ENCODE measurements at regions not wholly inside any gene's neighbourhood (a gene's known extent, or its start where the extent isn't known, plus 50 kb on each side); places are given as distances from the start of the nearest gene placed in this dataset.
"Not testable (repeated sequence)": the region's sequence is repeated elsewhere in the genome, so short reads cannot be mapped to it uniquely, and the experiment has no call there.

GRCh38 chr6:126807876-126808275 lies 310.6 kb upstream of the RSPO3 start:
- no peak for DNase-seq (ENCODE audit: low spot score)

- DNase-seq (ENCODE audit: low spot score), result no peak
These were observed 307.1 kb upstream of the RSPO3 start for GRCh38 chr6:126811321-126811720.

- DNase-seq (ENCODE audit: low spot score), result no peak
These were observed 306.5 kb upstream of the RSPO3 start for GRCh38 chr6:126812010-126812409.

GRCh38 chr6:126812651-126813050 lies 305.8 kb upstream of the RSPO3 start:
- no peak for DNase-seq (ENCODE audit: low spot score)

- DNase-seq (ENCODE audit: low spot score), result no peak
These were observed 297.8 kb upstream of the RSPO3 start for GRCh38 chr6:126820634-126821033.

GRCh38 chr6:126821706-126822105 lies 296.8 kb upstream of the RSPO3 start:
- DNase-seq (ENCODE audit: low spot score), result no peak

GRCh38 chr6:126824226-126824625 lies 294.2 kb upstream of the RSPO3 start:
- DNase-seq (ENCODE audit: low spot score), result no peak

GRCh38 chr6:126824815-126825214 lies 293.7 kb upstream of the RSPO3 start:
- no peak for DNase-seq (ENCODE audit: low spot score)

GRCh38 chr6:126826166-126826714 lies 292.2 kb upstream of the RSPO3 start:
- DNase-seq (ENCODE audit: low spot score), result no peak

GRCh38 chr6:126831461-126831860 lies 287.0 kb upstream of the RSPO3 start:
- DNase-seq (ENCODE audit: low spot score), result no peak

- no peak for DNase-seq (ENCODE audit: low spot score)
These were observed 275.7 kb upstream of the RSPO3 start for GRCh38 chr6:126842769-126843168.

- no peak for DNase-seq (ENCODE audit: low spot score)
These were observed 270.4 kb upstream of the RSPO3 start for GRCh38 chr6:126848119-126848518.

- no peak for DNase-seq (ENCODE audit: low spot score)
These were observed 250.8 kb upstream of the RSPO3 start for GRCh38 chr6:126867641-126868040.

GRCh38 chr6:126873351-126873750 lies 245.1 kb upstream of the RSPO3 start:
- no peak for DNase-seq (ENCODE audit: low spot score)

- no peak for DNase-seq (ENCODE audit: low spot score)
These were observed 244.7 kb upstream of the RSPO3 start for GRCh38 chr6:126873791-126874190.

- DNase-seq (ENCODE audit: low spot score), result no peak
These were observed 242.0 kb upstream of the RSPO3 start for GRCh38 chr6:126876446-126876845.

- DNase-seq (ENCODE audit: low spot score), result no peak
These were observed 237.5 kb upstream of the RSPO3 start for GRCh38 chr6:126880964-126881363.

- no peak for DNase-seq (ENCODE audit: low spot score)
These were observed 232.4 kb upstream of the RSPO3 start for GRCh38 chr6:126886106-126886505.

GRCh38 chr6:126888727-126889725 lies 229.4 kb upstream of the RSPO3 start:
- no peak for DNase-seq (ENCODE audit: low spot score)

- DNase-seq (ENCODE audit: low spot score), result peak; percentile 33
These were observed 228.4 kb upstream of the RSPO3 start for GRCh38 chr6:126890055-126890454.

- no peak for DNase-seq (ENCODE audit: low spot score)
These were observed 227.3 kb upstream of the RSPO3 start for GRCh38 chr6:126891158-126891557.

GRCh38 chr6:126892869-126893268 lies 225.6 kb upstream of the RSPO3 start:
- DNase-seq (ENCODE audit: low spot score), result not testable (repeated sequence)

GRCh38 chr6:126897758-126898157 lies 220.7 kb upstream of the RSPO3 start:
- no peak for DNase-seq (ENCODE audit: low spot score)
